Prostate gland (tissue), 2 donors: ENCODE measurements at regions not wholly inside any gene's neighbourhood (a gene's known extent, or its start where the extent isn't known, plus 50 kb on each side); places are given as distances from the start of the nearest gene placed in this dataset.

Experiments
- DNase-seq: peaks from one replicate; pipeline ENCODE4 v3.0.0-alpha.2; 2019; ENCODE audit warnings: low spot score
- H3K27ac ChIP-seq, 2 donors: fragments of 200-600 bp; sonication (generic); 2 replicates each; pipeline ENCODE4 v1.5.1; 2017 to 2019
- H3K27me3 ChIP-seq: fragments of 200-600 bp; sonication (generic); replicated peaks from 2 replicates; pipeline ENCODE4 v1.5.1; 2019; ENCODE audit not compliant: insufficient read depth
- H3K36me3 ChIP-seq, 2 donors: fragments of 200-600 bp; sonication (generic); 1 replicate in 1 of 2; 2 replicates in 1 of 2; pipeline versions ENCODE4 v1.5.1 to v1.8.1; 2017 to 2019
- H3K4me1 ChIP-seq: fragments of 200-600 bp; sonication (generic); replicated peaks from 2 replicates; pipeline ENCODE4 v1.5.1; 2019
- H3K4me3 ChIP-seq, 2 donors: fragments of 200-600 bp; sonication (generic); 2 replicates each; pipeline ENCODE4 v1.5.1; 2017 to 2019
- H3K9me3 ChIP-seq: fragments of 200-600 bp; sonication (generic); 2 replicates; pipeline ENCODE4 v1.5.1; 2017
- CTCF ChIP-seq, 4 experiments: fragments of 200-600 bp in 2 of 4; fragments of 450-650 bp in 2 of 4; sonication (generic) in 2 of 4; IDR thresholded peaks; 1 replicate in 3 of 4; 2 replicates in 1 of 4; pipeline ENCODE4 v1.5.1; 2016 to 2019; ENCODE audit warnings: antibody characterized with exemption in 4 of 4, mild to moderate bottlenecking in 2 of 4, moderate library complexity in 2 of 4
- POLR2A ChIP-seq: fragments of 450-650 bp; IDR thresholded peaks from one replicate; pipeline ENCODE4 v1.6.1; 2016; ENCODE audit warnings: antibody characterized with exemption, mild to moderate bottlenecking
- POLR2AphosphoS5 ChIP-seq: sonication (generic); formaldehyde crosslinking; IDR thresholded peaks from one replicate; pipeline ENCODE4 v1.6.1; 2017; ENCODE audit warnings: antibody characterized with exemption
- WGBS: methylation state at CpG from one replicate; pipeline ENCODE4 v1.1.5; 2018; 5-methylcytosine and 5-hydroxymethylcytosine counted together
- intact Hi-C: fragments of 100-400 bp; cut with DNase I; formaldehyde crosslinking; loops from one replicate; pipeline ENCODE4 v1.14.2; 2022

DNA sequence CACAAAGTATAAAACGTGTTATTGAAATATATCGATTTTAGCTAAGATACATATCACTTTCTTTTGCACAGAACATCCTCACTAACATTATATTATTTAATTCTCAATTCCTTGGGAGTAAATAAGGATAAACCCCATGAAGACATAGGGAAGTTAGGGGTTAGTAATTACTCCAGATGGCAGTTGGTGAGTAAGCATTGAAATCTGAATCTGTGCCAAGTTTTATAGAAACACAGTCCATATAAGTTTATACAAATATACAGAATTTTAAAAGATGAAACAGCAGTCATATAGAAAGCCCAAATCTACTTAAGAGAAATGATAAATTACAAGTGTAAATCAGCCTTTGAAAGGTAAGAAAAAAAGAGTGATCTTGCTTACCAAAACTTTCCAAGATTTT, 200.4 kb upstream of the SYT10 start:
- H3K36me3 ChIP-seq: no peaks in the 10 kb centered on the region
- intact Hi-C loops: no loop called here
- H3K4me1 ChIP-seq: no peaks in the 10 kb centered on the region
- TF ChIP-seq POLR2AphosphoS5: no peak
- no peak for TF ChIP-seq CTCF (IDR thresholded peaks at IDR 0.05)
- TF ChIP-seq POLR2A: no peak
- H3K4me3 ChIP-seq: no peak overlapping the region
- H3K27me3 ChIP-seq: no peaks in the 10 kb centered on the region
- WGBS: 62% methylated on average over 2 of the region's 2 CpGs
- H3K9me3 ChIP-seq: no peaks in the 10 kb centered on the region
- H3K27ac ChIP-seq: no peak overlapping the region
- DNase-seq: no peak

- DNase-seq: no peak
- Histone ChIP-seq H3K4me1 (no peaks in the 10 kb centered on the region), H3K4me3 (no peak overlapping the region), H3K27ac (no peak overlapping the region), H3K27me3 (no peaks in the 10 kb centered on the region), H3K36me3 (no peaks in the 10 kb centered on the region), H3K9me3 (no peaks in the 10 kb centered on the region)
- intact Hi-C loops: no loop called here
- 77% methylated on average over 4 of the region's 4 CpGs for WGBS
- TF ChIP-seq POLR2A: no peak
- no peak for TF ChIP-seq CTCF (IDR thresholded peaks at IDR 0.05)
- no peak for TF ChIP-seq POLR2AphosphoS5
These were observed 210.4 kb upstream of the SYT10 start for GRCh38 chr12:33649992-33650391.

- no peak overlapping the region for H3K27ac ChIP-seq
- no peak for DNase-seq
- TF ChIP-seq POLR2A (no peak), POLR2AphosphoS5 (no peak), CTCF (IDR thresholded peaks at IDR 0.05) (no peak)
- no peaks in the 10 kb centered on the region for H3K4me1 ChIP-seq
- no peak overlapping the region for H3K4me3 ChIP-seq
- intact Hi-C loops: no loop called here
- no peaks in the 10 kb centered on the region for H3K9me3 ChIP-seq
- H3K36me3 ChIP-seq: no peaks in the 10 kb centered on the region
- H3K27me3 ChIP-seq: no peaks in the 10 kb centered on the region
These were observed 211.2 kb upstream of the SYT10 start for GRCh38 chr12:33650832-33651231.

- H3K4me3 ChIP-seq: no peak overlapping the region
- intact Hi-C loops: no loop called here
- H3K27ac ChIP-seq: no peak overlapping the region
- H3K27me3 ChIP-seq: no peaks in the 10 kb centered on the region
- no peak for DNase-seq
- no peaks in the 10 kb centered on the region for H3K4me1 ChIP-seq
- no peaks in the 10 kb centered on the region for H3K9me3 ChIP-seq
- TF ChIP-seq POLR2AphosphoS5 (no peak), CTCF (IDR thresholded peaks at IDR 0.05) (no peak), POLR2A (no peak)
- 97% methylated on average over 3 of the region's 3 CpGs for WGBS
- no peaks in the 10 kb centered on the region for H3K36me3 ChIP-seq
These were observed 213.7 kb upstream of the SYT10 start for GRCh38 chr12:33653362-33653761.

- WGBS: 60% methylated on average over 1 of the region's 1 CpG
- DNase-seq: no peak
- Histone ChIP-seq H3K27ac (no peak overlapping the region), H3K9me3 (no peaks in the 10 kb centered on the region), H3K4me3 (no peak overlapping the region), H3K27me3 (no peaks in the 10 kb centered on the region), H3K4me1 (no peaks in the 10 kb centered on the region), H3K36me3 (no peaks in the 10 kb centered on the region)
- intact Hi-C loops: no loop called here
- TF ChIP-seq POLR2AphosphoS5 (no peak), CTCF (IDR thresholded peaks at IDR 0.05) (no peak), POLR2A (no peak)
These were observed 214.7 kb upstream of the SYT10 start for GRCh38 chr12:33654313-33654712.
